Eye (tissue), 1 donor: ENCODE measurements at regions not wholly inside any gene's neighbourhood (a gene's known extent, or its start where the extent isn't known, plus 50 kb on each side); places are given as distances from the start of the nearest gene placed in this dataset.
"Not testable (repeated sequence)": the region's sequence is repeated elsewhere in the genome, so short reads cannot be mapped to it uniquely, and the experiment has no call there.

Source experiments
- DNase-seq: peaks from one replicate; pipeline ENCODE4 v3.0.0-alpha.2; 2015

DNA sequence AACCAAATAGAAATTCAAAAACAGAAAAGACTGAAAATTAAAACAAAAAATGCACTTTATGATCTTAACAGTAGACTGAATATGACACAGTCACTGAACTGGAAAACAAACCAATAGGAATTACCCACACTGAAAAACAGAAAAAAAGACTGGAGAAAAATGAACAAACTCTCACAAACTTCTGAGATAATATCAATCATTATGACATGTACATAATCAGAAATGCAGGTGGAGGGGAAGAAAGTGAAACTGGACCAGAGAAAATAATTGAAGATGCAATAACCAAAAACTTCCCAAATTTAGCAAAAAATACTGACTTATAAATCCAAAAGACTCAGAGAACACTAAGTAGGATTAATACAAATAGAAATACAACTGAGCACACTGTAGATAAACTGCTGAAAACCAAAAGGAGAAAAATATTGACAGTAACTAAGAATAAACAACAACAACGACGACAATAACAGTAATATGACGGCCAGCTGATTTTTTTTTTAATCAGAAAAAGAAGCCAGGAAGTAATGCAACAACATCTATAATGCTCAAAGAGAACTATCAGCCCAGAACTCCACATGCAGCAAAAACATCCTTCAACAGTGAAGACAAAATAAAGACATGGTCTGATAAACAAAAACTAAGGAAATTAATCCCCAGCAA, 108.1 kb downstream of the ZFAND4 start:
- no peak for DNase-seq

DNA sequence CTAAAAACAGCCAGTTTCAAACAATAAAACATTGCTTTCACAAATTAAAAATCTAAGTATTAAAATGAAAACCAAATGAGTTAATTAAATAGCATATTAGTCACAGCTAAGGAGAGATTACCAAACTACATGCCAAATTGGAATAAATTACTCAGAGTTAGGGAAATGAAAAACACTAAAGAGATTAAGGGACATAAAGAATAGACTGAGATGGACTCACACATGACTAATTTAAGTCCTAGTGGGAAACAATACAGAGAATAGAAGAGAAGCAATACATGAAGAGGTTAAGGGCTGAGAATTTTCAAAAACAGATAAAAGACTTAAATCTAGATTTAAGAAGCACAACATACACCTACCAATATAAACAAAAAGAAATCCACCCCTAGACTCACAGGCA, 110.6 kb downstream of the ZFAND4 start:
- no peak for DNase-seq

DNA sequence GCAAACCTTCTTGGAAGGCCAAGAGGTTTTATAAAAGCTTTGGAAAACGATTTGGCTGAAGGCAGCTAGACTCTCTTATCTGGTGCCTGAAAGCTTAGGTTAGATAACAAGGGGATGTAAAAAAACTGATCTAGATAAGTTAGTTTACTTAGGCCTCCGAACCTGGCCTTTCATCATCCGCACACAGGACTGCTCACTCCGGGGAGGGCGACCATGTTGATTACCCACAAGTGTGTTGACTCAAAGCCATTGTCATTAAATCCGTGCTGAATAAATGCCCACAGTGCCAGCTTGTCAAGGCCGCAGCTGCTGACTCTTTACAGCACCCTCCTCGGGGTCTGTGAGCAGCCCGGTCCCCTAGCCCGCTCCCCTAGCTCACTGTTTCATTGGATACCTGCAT, 112.3 kb downstream of the ZFAND4 start:
- DNase-seq: no peak

DNA sequence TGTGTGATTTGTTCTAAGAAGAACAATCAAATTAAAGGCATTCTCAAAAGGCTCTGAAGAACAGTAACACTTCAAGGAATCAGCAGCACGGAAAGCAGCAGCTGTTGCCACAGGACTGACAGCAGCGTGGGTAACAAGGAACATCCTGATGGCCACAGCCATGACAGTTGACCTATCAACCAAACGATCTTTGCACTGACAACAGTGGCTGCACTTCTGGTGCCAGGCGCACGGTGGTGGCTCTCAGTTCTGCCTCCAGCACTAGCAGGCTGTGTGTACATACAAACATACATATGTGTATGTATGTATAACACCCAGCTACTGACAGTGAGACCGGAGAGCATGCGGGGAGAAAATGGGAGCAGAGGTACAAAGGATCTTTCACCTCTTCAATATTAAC, 114.1 kb downstream of the ZFAND4 start:
- peak; percentile 37 for DNase-seq

DNA sequence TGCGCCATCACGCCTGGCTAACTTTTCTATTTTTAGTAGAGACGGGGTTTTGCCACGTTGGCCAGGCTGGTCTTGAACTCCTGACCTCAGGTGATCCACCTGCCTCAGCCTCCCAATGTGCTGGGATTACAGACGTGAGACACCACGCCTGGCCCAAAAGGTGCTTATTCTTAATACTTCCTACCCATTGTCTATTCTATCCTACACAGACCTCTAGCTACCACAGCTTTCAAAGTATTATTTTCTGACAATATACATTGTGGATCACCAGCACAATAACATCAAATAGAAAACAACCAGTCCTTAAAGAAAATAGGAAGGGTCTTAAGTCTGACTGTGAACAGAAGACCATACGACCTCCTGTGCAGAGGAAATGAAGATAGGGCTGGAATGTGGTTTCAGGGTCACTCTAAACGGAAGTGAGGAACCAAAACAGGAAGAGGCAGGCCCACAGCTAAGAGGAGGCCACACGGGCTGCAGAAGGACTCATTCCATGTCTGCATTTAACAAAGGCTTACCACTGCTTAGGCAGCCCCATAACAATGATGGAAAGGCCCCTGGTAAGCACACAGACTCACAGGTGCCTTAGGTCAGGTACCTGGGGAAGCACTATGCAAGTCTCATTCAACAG, 115.2 kb downstream of the ZFAND4 start:
- no peak for DNase-seq

DNA sequence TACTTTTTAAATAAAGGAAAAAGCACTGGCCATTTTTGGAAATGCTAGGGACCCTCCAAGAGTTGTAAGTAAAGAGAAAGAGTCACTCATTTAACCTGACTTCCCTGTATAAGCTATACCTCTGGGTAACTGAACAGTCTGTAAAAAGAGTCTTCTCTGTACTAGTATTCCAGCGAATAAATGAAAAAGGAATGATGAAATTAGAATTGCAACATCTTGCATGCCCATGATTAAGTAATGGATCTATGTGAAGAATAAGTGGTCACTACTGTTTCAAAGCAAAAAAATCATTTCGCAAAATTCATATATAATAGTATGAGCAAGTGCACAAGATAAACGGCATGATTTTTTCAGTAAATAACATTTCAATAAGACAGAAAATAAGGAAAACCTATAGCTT, 116.8 kb downstream of the ZFAND4 start:
- no peak for DNase-seq

DNA sequence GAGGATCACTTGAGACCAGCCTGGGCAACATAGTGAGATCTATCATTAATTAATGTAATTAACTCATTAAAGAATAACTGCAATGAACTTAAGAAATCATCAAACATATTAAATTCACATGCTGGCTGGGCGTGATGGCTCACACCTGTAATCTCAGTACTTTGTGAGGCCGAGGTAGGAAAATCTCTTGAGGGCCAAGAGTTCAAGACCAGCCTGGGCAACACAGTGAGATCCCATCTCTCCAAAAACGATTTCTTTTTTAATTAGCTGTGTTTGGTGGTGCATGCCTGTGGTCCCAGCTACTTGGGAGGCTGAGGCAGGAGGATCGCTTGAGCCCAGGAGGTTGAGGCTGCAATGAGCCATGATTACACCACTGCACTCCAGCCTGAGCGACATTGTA, 117.2 kb downstream of the ZFAND4 start:
- DNase-seq: not testable (repeated sequence)

DNA sequence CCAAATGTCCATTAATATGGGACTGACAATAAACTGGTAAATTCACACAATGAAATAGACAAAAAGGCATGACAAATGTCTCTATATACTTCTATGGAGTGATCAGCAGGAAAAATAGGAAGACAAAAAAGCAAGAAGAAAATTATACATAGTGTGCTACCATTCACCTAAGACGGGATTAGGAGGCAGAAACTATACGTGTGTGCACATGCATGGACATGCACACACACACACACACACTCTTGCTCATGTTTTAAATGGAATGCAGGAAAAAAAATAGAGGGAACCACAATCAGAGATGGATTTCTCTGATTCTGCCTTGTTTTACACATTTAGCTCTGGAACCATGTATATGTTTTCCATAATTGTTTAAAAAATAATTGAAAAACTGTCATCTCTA, 119.0 kb downstream of the ZFAND4 start:
- peak; percentile 3 for DNase-seq

DNA sequence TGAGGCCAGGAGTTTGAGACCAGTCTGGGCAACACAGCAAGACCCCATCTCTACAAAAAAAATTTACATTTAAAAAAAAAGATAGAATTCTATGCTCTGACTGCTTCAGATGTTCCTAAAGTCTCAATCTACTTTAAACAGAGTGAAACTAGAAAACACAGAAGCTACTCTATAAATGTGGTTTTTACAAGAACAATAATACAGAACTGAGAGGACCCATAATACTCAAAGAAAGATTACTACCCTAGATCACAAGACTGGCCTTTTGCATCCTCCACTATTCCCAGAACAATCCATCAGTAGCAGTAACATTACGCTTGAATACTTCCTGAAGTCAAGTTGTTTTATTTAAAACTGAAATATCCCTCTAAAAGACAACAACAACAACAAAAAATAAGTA, 119.4 kb downstream of the ZFAND4 start:
- no peak for DNase-seq

DNA sequence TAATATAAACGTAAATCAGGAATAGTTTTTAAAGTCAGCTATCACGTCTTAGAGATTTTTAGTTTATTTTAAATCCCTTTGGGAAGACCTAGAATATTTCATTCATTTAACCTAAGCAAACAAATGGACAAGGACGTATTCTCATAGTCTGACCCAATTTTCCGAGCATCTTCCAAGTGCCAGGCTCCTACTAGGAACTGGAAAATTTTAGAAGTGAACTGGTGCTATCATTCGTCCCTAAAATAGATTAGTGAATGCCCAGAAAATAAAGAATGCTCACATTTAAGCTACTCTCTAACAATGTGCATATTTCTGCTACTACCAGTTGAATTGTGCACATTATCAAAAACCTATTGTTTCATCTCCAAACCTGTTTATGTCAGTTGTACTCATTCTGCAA, 120.1 kb downstream of the ZFAND4 start:
- DNase-seq: no peak

DNA sequence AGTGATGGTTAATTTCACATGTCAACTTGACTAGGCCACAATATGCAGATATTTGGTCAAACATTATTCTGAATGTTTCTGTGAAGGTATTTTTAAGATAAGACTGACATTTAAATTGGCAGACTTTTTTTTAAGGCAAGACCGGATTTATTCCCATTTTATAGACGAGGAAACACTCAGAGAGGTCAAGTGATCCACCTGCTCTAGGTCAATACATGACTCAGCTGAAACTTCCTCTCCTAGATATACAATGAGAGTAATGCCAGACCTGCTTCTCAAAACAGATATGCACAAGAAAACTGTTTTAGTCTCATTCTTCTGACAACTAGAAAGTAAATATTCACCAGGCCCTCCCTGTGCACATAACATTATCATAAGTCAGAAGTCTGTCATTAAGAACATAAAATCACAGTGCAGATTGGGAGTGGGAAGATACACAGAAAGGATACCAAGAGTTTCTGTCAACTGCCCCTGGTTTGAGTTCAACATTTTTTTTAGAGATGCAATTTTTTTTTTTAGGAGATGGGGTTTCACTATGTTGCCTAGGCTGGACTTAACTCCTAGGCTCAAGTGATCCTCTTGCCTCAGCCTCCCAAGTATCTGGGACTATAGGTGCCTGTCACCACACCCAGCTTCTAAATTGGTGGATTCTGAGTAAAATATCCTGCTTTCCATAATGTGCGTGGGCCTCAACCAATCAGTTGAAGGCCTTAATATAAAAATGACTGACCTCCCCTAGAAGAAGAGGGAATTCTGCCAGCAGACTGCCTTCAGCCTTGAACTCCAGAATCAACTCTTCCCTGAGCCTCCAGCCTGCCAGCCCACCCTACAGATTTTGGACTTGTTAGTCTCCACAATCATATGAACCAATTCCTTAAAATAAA, 121.4 kb downstream of the ZFAND4 start:
- no peak for DNase-seq

DNA sequence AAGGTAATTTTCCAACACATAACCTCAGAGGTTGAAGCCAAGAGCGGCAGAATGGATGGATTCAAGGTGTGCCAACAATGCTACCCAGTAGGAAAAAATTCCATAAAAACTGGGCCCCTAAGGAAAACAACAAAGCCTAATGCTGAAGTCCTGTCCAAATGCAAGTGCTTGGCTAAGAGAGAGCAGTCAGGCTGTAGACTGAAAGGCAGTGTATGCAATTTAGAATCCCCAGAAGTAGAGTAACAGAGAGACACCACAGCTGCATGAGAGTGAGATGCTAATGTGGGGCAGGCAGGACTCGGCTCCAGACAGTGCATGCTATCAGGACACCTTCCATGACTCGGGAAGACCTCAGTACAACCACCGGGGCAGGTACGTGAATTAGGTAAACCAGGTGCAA, 124.5 kb downstream of the ZFAND4 start:
- DNase-seq: no peak

DNA sequence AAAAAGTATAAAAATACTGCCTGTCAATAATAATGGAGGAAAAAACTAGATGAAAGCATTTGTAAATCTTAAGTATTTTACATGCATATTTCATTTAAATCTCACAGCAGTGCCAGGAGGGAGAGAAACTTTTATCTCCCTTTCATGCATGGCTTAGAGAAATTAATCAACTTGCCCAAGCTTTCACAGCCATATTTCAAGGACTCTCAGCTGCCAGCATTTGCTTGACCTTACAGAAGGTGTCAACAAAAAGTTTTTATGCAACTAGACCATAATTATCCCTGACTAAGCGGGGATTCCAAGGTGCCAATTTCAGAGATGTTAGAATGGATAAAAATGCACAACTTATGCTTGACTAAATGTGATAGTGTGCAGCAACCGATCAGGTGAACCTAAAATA, 125.4 kb downstream of the ZFAND4 start:
- DNase-seq: no peak

DNA sequence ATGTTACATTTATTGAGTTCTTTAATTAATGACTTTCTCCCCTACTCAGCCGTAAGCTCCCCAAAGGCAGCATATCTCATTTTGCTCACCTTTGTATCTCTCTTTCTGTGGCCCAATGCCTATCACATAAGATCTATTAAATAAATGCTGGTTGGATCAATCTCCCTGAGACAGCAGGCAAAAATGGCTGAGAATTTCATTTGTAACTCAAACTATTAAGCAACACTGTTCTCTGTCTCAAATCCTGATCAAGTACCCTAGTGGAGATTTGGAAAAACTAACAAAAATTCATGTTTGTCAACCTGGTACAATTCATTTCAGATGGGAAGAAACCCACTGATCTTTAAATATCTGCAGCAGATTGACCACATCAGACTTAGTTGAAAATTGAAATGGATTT, 127.4 kb downstream of the ZFAND4 start:
- DNase-seq: no peak

DNA sequence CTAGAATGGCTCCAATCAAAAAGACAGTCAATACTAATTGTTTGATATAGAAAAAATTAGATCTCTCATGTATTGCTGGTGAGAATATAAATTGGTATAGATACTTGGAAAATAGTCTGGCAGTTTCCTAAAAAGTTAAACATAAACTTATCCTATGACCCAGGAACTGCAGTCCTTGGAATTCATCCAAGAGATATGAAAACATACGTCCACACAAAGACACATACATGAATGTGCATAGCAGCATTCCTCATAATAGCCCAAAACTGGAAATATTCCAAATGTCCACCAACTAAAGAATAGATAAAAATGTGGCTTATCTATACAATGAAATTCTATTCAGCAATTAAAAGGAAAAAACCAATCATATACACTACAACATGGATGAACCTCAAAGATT, 128.4 kb downstream of the ZFAND4 start:
- DNase-seq: no peak

DNA sequence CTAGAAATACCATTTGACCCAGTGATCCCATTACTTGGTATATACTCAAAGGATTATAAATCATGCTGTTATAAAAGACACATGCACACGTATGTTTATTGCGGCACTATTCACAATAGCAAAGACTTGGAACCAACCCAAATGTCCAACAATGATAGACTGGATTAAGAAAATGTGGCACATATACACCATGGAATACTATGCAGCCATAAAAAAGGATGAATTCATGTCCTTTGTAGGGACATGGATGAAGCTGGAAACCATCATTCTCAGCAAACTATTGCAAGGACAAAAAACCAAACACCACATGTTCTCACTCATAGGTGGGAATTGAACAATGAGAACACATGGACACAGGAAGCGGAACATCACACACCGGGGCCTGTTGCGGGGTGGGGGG, 131.5 kb downstream of the ZFAND4 start:
- not testable (repeated sequence) for DNase-seq

DNA sequence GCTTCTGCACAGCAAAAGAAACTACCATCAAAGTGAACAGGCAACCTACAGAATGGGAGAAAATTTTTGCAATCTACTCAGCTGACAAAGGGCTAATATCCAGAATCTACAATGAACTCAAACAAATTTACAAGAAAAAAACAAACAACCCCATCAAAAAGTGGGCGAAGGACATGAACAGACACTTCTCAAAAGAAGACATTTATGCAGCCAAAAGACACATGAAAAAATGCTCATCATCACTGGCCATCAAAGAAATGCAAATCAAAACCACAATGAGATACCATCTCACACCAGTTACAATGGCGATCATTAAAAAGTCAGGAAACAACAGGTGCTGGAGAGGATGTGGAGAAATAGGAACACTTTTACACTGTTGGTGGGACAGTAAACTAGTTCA, 132.0 kb downstream of the ZFAND4 start:
- DNase-seq: not testable (repeated sequence)

DNA sequence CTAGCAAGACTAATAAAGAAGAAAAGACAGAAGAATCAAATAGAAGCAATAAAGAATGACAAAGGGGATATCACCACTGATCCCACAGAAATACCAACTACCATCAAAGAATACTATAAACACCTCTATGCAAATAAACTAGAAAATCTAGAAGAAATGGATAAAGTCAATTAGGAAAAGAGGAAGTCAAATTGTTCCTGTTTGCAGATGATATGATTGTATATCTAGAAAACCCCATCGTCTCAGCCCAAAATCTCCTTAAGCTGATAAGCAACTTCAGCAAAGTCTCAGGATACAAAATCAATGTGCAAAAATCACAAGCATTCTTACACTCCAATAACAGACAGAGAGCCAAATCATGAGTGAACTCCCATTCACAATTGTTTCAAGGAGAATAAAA, 133.0 kb downstream of the ZFAND4 start:
- DNase-seq: not testable (repeated sequence)

DNA sequence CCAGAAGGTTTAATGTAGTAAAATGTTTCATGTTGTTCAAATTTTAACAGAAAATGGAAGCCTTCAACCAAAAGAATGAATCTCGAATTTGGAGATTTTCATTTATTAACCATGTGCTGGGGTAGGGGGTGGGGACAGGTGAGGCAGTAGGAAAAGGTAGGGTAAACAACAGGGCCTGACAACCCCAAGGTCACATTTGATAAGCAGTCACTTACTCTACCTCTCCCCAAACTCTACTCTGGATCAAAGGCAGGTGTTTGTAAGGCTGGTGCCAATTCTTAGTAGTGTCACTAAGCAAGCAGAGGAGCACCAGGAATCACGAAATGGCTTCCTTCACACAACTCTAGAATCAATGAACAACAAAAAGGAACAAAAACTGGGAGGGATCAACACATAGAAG, 138.0 kb downstream of the ZFAND4 start:
- no peak for DNase-seq

DNA sequence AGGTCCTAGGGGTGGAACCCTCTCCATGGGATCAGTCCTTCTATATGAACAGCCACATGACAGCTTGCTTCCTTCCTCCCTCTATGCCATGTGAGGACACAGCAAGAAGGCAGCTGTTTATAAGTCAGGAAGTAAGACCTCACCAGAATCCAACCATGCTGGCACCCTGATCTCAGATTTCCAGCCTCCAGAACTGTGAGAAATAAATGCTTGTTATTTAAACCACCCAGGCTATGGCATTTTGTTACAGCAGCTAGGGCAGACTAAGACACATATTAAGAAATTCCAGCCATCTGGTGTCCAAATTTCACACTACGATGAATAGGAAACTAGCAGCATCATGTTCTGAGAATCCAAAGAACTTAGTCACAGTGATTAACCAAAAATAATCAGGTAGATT, 140.1 kb downstream of the ZFAND4 start:
- no peak for DNase-seq

DNA sequence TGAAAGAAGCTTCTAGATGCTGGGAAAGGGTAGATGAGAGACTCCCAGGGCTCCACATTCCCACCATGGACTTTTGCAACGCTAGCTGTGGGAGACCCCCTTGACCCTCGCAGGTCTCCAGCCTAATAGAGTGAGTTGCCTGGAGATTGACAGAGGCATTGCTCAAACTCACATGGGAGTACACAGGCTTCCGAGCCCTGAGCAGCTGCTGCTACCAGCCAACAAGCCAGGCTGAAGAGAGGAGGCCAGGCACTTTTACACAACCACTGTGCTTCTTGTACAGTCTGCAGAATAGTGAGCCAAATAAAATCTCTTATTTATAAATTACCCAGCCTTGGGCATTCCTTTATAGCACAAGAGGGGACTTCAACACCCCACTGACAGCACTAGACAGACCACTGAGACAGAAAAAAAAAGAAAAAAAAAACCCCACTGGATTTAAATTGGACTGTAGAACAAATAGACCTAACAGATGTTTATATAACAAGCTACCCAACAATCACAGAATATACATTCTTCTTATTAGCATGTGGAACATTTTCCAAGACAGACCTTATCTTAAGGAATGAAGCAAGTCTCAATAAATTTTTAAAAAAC, 146.2 kb downstream of the ZFAND4 start:
- peak; percentile 37 for DNase-seq

DNA sequence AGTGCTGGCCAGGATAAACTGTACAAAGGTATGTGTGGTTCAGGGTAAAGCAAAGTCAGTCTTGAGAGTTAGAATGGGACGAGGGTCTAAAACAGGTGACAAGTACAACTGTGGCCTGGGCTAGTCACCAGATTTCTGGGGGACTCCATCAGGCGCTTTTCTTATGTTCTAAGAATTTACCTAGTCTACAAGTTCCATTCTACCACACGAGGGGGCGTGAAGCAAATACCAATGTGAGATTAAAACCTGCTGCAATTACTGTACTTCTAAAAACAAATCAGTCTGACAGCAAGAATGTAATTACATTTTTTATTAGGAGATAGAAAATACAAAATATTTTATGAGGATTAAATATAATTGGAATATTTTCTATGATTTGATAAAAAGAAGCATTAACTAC, 146.5 kb downstream of the ALOX5 start:
- DNase-seq: no peak

DNA sequence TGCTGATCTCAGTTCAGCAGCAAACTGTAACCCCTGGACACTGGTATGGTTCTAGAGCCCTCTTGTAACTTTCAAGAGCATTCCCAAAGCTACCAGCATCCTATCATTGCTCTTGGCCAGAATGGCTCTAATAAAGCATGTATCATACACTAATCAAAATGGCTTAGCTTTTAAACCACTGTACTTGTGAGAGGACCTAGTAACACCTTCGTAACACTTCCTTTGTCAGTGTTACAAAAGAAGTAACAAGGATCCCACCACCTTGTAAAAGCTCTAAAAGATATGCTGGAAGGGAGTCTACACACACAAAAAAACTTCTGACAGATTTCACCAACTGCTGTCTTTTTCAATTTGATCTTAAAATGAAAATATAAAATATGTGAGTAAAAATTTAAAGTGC, 144.7 kb downstream of the ALOX5 start:
- DNase-seq: no peak

DNA sequence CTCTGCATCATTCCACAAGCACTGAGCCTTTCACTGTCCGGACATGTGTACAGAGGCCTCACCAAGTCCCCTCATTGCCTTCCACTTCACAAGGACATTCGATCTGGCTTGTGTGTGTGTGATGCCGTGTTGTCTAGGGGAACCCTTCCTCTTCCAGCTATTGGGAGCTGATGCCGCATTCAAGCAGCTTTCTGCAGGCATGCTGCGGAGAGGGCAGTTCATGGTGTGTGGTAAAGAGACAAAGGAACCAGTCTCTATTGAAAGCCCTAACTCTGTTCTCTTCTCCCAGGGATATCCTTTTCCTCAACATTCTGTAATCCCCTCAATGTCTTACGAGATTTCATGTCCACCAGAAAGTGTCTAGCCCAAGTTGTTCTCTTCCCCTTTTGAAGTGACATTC, 141.6 kb downstream of the ALOX5 start:
- peak; percentile 13 for DNase-seq
